Stomach (tissue), 8 donors: ENCODE measurements at regions not wholly inside any gene's neighbourhood (a gene's known extent, or its start where the extent isn't known, plus 50 kb on each side); places are given as distances from the start of the nearest gene placed in this dataset.

Source experiments
- DNase-seq, 2 donors: peaks; one replicate each; pipeline versions ENCODE4 v3.0.0 to v3.0.0-alpha.2; 2013 to 2019
- H3K27ac ChIP-seq, 5 donors: fragments of 200-600 bp in 4 of 5; sonication (generic) in 4 of 5; one replicate each; pipeline ENCODE4 v1.5.1; 2013 to 2019; ENCODE audit warnings: mild to moderate bottlenecking in 1 of 5, moderate library complexity in 1 of 5
- H3K27me3 ChIP-seq, 3 donors: fragments of 200-600 bp; sonication (generic); one replicate each; pipeline ENCODE4 v1.5.1; 2017 to 2019; ENCODE audit warnings: mixed run types in 1 of 3
- H3K36me3 ChIP-seq, 4 donors: fragments of 200-600 bp; sonication (generic); 1 replicate in 3 of 4; 2 replicates in 1 of 4; pipeline ENCODE4 v1.5.1; 2016 to 2019
- H3K4me1 ChIP-seq, 4 donors: fragments of 200-600 bp; sonication (generic); one replicate each; pipeline ENCODE4 v1.5.1; 2016 to 2019
- H3K4me3 ChIP-seq, 4 donors: fragments of 200-600 bp; sonication (generic) in 3 of 4; one replicate each; pipeline ENCODE4 v1.5.1; 2016 to 2019; ENCODE audit warnings: mild to moderate bottlenecking in 1 of 4
- H3K9me3 ChIP-seq, 4 donors: fragments of 200-600 bp; sonication (generic); one replicate each; pipeline ENCODE4 v1.5.1; 2016 to 2019
- EP300 ChIP-seq: sonication (generic); formaldehyde crosslinking; IDR thresholded peaks from one replicate; pipeline ENCODE4 v1.6.1; 2017; ENCODE audit warnings: antibody characterized with exemption
- POLR2A ChIP-seq, 4 donors: fragments of 450-650 bp; IDR thresholded peaks; one replicate each; pipeline ENCODE4 v1.6.1; 2016; ENCODE audit warnings: antibody characterized with exemption in 4 of 4, control low read depth in 2 of 4, mild to moderate bottlenecking in 1 of 4, moderate library complexity in 1 of 4
- POLR2AphosphoS5 ChIP-seq, 3 donors: sonication (generic); formaldehyde crosslinking; IDR thresholded peaks; one replicate each; pipeline ENCODE4 v1.6.1; 2016; ENCODE audit warnings: antibody characterized with exemption in 3 of 3
- WGBS, 5 donors: extraction: QIAGEN DNeasy Blood & Tissue Kit in 3 of 5; methylation state at CpG; one replicate each; pipeline versions ENCODE4 v1.1.5 to v1.1.7; 2013 to 2018; 5-methylcytosine and 5-hydroxymethylcytosine counted together
- intact Hi-C: fragments of 100-400 bp; cut with DNase I; formaldehyde crosslinking; loops from one replicate; pipeline ENCODE4 v1.15.1; 2023; ENCODE audit warnings: low total_unique reads
- TF ChIP-seq, protein P1 (sequence below), 7 experiments: fragments of 450-650 bp in 4 of 7; fragments of 200-600 bp in 3 of 7; sonication (generic) in 3 of 7; IDR thresholded peaks; one replicate each; pipeline ENCODE4 v1.5.1; 2016 to 2019; ENCODE audit warnings: antibody characterized with exemption in 7 of 7, control low read depth in 2 of 7, mild to moderate bottlenecking in 1 of 7
- donor health status: healthy with polysubstance abuse.
- donor health status: Bipolar disorder and iron deficiency.
- donor health status: healthy.

DNA sequence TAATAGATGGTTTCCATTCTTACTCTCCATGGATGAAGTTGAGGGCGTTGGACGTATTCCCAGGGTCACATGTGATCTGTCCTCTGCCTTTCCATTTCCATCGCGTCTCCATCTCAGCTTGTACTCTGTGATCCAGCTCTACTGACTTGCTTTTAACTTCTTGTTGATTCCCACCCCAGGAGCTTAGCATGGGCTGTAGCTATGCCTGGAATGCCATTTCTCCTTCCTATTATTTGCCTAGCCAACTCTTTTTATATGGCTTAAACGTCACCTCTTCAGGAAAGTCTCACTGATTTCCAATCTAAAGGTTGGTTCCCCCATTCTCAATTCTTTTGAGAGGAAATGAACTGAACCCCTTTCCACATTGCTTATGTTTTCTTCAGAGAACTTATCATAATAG, 475.9 kb downstream of the XYLT1 start:
- H3K4me1 ChIP-seq, result no peaks in the 10 kb centered on the region
- no peaks in the 10 kb centered on the region for H3K27me3 ChIP-seq
- 61 to 89% (median 82%) methylated on average over 5 of the region's 5 CpGs for WGBS, 5 donors
- TF ChIP-seq EP300, result no peak
- TF ChIP-seq, protein P1, sequence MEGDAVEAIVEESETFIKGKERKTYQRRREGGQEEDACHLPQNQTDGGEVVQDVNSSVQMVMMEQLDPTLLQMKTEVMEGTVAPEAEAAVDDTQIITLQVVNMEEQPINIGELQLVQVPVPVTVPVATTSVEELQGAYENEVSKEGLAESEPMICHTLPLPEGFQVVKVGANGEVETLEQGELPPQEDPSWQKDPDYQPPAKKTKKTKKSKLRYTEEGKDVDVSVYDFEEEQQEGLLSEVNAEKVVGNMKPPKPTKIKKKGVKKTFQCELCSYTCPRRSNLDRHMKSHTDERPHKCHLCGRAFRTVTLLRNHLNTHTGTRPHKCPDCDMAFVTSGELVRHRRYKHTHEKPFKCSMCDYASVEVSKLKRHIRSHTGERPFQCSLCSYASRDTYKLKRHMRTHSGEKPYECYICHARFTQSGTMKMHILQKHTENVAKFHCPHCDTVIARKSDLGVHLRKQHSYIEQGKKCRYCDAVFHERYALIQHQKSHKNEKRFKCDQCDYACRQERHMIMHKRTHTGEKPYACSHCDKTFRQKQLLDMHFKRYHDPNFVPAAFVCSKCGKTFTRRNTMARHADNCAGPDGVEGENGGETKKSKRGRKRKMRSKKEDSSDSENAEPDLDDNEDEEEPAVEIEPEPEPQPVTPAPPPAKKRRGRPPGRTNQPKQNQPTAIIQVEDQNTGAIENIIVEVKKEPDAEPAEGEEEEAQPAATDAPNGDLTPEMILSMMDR (IDR thresholded peaks at IDR 0.05), result no peak
- no peak for TF ChIP-seq POLR2A (IDR thresholded peaks at IDR 0.05)
- TF ChIP-seq POLR2AphosphoS5 (IDR thresholded peaks at IDR 0.05), result no peak
- H3K27ac ChIP-seq, result no peak overlapping the region
- DNase-seq, result no peak
- no peaks in the 10 kb centered on the region for H3K9me3 ChIP-seq
- H3K4me3 ChIP-seq, result no peak overlapping the region
- intact Hi-C loops, result no loop called here
- no peaks in the 10 kb centered on the region for H3K36me3 ChIP-seq

DNA sequence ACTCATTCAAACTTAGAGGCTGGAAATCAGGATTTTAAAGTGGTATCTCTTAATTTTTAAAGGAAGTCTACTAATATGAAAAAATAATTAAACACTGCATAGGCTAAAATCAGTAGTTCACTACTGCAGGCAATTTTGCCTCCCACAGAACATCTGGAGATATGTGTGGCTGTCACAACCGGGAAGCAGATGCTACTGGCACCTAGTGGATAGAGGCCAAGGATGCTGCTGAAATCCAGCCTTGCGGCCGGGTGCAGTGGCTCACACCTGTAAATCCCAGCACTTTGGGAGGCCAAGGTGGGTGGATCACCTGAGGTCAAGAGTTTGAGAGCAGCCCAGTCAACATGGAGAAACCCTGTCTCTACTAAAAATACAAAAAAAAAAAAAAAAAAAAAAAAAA, 473.9 kb downstream of the XYLT1 start:
- Histone ChIP-seq H3K9me3 (no peaks in the 10 kb centered on the region), H3K27ac (no peak overlapping the region), H3K4me1 (no peaks in the 10 kb centered on the region), H3K4me3 (no peak overlapping the region), H3K27me3 (no peaks in the 10 kb centered on the region), H3K36me3 (no peaks in the 10 kb centered on the region)
- WGBS, 5 donors, result 52 to 76% (median 61%) methylated on average over 3 of the region's 3 CpGs
- TF ChIP-seq, protein P1 (IDR thresholded peaks at IDR 0.05), result no peak
- TF ChIP-seq EP300, result no peak
- no peak for TF ChIP-seq POLR2A (IDR thresholded peaks at IDR 0.05)
- TF ChIP-seq POLR2AphosphoS5 (IDR thresholded peaks at IDR 0.05), result no peak
- intact Hi-C loops, result no loop called here
- no peak for DNase-seq

DNA sequence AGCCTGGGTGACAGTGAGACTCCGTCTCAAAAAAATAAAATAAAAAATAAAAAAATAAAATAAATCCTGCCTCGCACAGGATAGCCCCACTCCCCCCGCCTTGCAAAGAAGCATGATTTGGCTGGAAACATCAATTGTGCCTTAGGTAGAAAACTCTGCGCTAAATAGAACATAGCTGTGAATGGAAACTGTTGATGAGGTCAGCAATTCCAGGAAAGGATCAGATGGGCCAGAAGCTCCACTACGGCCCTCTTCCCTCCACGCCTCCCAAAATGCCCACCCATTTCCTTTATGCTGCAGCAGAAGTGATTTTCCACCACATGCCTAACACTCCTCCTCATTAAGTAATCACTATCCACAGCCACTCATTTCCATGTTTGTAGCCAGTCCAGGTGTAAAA, 473.4 kb downstream of the XYLT1 start:
- Histone ChIP-seq H3K27ac (no peak overlapping the region), H3K9me3 (no peaks in the 10 kb centered on the region), H3K4me1 (no peaks in the 10 kb centered on the region), H3K36me3 (no peaks in the 10 kb centered on the region), H3K4me3 (no peak overlapping the region), H3K27me3 (no peaks in the 10 kb centered on the region)
- 81 to 90% (median 85%) methylated on average over 6 of the region's 6 CpGs for WGBS, 5 donors
- TF ChIP-seq POLR2A (IDR thresholded peaks at IDR 0.05) (no peak), EP300 (no peak), POLR2AphosphoS5 (IDR thresholded peaks at IDR 0.05) (no peak)
- TF ChIP-seq, protein P1 (IDR thresholded peaks at IDR 0.05), result no peak
- intact Hi-C loops, result no loop called here
- peak in 1 of 2 donors; percentile 41 for DNase-seq

DNA sequence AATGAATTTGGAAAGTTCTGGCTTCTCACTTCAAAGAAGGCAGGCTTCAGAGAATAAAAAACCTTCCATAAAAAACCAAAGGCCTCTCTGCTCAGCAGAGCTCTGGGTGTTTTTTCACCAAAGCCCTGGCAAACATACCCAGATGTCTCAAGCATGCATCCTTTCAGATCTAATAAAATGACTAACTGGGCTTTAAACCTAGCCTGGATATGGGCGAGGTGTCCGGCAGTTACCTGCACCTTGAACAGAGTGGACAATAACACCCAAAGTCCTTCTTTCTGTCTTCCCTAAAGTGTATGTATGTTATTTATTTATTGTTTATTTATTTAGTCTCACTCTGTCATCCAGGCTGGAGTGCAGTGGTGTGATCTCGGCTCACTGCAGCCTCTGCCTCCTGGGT, 469.3 kb downstream of the XYLT1 start:
- no peaks in the 10 kb centered on the region for H3K27me3 ChIP-seq
- no peak overlapping the region for H3K27ac ChIP-seq
- DNase-seq, result no peak
- intact Hi-C loops, result no loop called here
- no peak overlapping the region for H3K4me3 ChIP-seq
- no peak for TF ChIP-seq POLR2A (IDR thresholded peaks at IDR 0.05)
- no peak for TF ChIP-seq EP300
- no peak for TF ChIP-seq POLR2AphosphoS5 (IDR thresholded peaks at IDR 0.05)
- TF ChIP-seq, protein P1 (IDR thresholded peaks at IDR 0.05), result no peak
- no peaks in the 10 kb centered on the region for H3K36me3 ChIP-seq
- WGBS, 5 donors, result 78 to 88% (median 80%) methylated on average over 3 of the region's 3 CpGs
- H3K9me3 ChIP-seq, result peaks cover 0 to 15% (median 10%) of the 10 kb centered on the region in 4 donors
- no peaks in the 10 kb centered on the region for H3K4me1 ChIP-seq
